Hindlimb muscle (tissue), 1 donor: ENCODE measurements at regions not wholly inside any gene's neighbourhood (a gene's known extent, or its start where the extent isn't known, plus 50 kb on each side); places are given as distances from the start of the nearest gene placed in this dataset.

Source experiments
- DNase-seq: peaks from one replicate; pipeline ENCODE4 v3.0.0-alpha.2; 2013

DNA sequence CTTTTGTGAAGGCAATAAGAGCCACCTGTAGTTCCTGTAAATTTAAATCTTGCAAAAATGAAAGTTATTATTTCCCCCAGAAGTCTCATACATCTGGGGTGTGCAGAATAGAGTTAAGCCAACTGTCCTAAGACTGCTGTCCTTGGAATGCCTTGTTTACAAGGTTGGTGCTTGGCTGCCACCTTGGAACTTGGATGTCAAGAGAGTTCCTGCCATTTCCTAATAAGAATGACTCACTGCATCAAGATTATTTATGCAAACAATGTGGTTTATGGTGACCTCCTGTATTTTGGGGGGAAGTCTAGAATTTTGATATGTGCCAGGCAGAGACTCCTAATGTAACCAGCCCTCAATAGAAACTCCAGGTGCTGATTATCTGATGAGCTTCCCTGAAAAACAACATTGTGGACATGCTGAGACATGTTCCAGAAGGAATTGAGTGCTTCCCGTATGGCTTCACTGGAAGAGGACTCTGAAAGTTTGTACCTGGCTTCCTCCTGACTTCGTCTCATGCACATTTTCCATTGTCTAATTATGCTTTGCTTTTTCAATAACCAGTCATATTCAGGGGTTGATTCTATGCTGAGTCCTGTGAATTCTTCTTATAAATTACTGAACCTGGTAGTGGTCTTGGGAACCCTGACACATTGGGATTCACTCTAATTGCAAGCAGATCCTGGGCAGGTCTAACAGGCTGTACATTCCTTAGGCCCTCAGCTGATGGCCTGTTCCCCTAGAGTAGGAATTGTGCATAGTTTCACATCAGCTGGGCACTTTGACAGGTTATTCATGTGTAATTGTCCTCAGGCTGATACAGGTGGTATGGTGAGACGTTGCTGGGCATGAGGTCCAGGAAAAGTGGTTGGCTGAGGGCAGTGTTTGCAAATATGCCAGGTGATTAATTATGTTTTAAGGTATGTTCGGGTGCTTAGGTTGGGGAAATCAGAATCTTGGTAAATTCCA is 1370.7 kb upstream of the TMEM132C start:
- no peak for DNase-seq

DNA sequence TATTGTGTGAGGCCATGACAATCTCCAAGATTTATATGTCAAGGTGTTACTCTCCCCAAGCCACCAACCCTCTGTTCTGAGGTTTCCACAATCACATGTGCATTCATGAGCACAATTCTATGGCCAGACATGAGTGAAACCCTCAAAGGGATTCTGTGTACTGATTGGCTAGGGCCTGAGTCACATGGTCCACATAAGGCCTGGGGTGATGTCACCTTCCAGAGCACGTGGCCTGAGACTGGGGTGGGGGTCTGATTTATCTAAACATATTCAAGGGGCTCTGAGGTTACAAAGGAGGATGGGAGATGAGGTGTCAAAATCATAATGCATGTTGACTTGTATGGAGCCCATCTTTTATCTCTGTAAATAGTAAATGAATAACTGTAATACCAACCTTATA is 1369.9 kb upstream of the TMEM132C start:
- no peak for DNase-seq

DNA sequence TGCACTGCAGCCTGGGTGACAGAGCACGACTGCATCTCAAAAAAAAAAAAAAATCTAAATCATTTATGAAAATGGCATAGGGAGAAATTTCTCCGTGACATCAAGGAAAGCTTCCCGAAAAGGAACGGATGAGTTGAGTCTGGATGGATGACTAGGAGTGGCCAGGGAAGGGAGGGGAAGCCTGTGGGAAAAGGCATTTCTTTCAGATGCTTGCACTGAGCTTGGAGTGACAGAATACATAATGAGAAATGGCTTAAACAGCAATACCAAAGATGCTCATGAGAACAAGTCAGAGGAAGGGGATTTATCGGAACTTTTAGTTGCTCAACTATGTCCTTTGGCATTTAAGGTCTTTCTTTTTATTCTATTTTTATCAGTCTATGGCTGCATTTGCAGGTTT is 1369.2 kb upstream of the TMEM132C start:
- DNase-seq: no peak

GRCh38 chr12:126898562-126898961 is 1368.4 kb upstream of the TMEM132C start:
- no peak for DNase-seq

DNA sequence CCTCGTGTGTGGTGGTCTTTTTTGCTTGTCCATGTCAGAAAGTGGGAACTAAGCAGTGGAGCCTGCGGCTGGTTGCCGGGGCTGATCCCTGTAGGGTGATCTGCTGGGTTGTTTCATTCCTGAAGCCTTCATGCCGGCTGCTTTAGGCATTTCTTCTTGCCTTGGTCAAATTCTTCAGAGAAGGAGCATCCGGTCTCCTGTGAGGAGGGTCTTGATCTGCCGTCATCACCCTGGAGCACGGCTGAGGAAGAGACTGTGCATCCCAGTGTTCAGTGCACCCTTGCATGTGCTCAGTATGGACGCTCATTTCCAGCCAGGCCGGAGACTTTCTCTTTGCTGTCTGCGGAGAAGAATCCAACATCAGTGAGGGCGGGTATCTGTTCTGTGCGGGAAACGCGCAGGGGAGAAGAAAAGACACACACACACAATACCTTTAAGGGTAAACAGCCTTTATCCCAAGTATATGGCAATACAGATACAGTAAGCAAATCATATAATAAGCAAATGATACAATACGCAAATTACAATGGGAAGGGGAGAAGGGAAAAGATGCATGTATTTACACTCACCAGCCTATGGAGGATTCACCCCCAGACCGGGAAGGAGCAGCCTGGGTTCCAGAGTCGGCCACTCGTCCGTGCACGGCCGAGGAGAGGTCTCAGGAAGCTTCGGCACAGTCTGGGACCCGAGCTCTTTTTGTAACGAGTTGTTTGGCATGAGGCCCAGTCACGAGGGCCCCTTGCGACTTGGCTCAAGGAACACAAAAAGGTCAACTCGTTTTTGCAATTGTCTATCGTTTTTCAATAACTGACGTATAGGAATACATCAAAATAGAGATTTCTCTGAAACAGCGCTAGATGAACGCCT is 1366.8 kb upstream of the TMEM132C start:
- DNase-seq: no peak

GRCh38 chr12:126903027-126903876 is 1363.7 kb upstream of the TMEM132C start:
- DNase-seq: no peak

GRCh38 chr12:126905752-126906151 is 1361.2 kb upstream of the TMEM132C start:
- DNase-seq: no peak

- no peak for DNase-seq
These were observed 1358.8 kb upstream of the TMEM132C start for GRCh38 chr12:126907900-126908764.

GRCh38 chr12:126908765-126909142 is 1358.2 kb upstream of the TMEM132C start:
- DNase-seq: no peak

DNA sequence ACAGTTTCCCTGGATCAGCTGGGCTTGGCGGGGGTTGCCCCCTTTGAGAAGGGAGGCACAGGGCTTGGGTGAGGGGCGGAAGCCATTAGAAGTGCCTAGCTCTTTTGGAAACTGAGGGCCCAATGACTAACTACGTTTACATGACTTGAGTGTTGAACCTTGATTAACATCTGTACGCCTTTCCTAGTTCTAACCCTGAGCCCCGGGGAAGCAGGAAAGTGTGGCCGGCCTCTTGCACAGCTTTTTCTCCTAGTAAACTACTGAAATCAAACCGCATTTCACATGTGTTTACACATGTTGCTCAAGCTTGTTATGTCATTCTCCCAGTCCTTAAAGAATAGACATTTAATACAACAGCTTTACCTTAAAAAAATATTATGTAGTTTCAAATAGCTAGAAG is 1356.4 kb upstream of the TMEM132C start:
- no peak for DNase-seq

- no peak for DNase-seq
These were observed 1354.9 kb upstream of the TMEM132C start for GRCh38 chr12:126912111-126912510.

GRCh38 chr12:126914170-126914793 is 1352.7 kb upstream of the TMEM132C start:
- no peak for DNase-seq

DNA sequence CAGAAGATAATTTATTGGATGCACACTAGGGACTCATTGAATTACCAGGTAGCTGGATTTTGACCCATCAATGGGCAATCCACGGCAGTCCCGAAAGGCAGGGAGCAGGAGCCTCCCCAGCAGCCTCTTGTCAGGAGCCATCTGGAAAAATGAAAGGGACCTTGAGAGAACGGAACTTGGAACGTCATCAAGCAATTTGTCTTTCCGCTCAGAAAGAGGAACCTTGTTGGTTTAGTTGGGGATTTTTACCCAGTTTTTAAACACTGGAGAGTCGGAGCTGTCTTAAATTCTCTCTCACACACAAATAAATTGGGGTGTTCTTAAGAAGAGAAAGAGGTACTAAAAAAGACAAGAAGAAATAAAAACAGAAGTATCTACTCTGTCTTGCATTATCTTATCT is 1351.7 kb upstream of the TMEM132C start:
- no peak for DNase-seq

DNA sequence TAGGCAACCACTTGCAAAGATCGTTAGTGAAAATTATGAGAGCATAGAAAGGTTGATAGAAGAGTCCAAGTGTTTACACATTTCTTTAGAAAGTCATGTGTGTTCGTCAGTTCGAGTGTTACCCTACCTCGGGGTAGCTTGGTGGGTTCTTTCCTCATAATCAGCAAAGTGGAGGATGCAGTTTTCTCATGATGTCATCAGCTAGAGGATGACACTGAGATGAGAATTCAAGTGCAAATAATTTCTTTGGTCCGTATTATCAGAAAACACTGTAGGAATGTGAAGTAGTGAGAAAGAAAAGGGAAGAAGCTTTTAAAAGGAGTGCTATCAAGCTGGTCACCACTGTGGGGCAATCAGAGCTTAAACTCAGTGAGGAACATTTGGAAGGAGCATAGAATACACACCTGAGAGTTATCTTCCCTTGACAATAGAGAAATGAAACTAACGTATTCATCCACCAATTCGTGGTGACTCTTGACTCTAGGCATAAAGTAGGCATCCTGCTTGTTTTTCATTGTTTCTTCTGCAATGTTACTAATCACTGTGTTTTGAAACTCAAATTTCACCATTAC is 1340.9 kb upstream of the TMEM132C start:
- DNase-seq: no peak

DNA sequence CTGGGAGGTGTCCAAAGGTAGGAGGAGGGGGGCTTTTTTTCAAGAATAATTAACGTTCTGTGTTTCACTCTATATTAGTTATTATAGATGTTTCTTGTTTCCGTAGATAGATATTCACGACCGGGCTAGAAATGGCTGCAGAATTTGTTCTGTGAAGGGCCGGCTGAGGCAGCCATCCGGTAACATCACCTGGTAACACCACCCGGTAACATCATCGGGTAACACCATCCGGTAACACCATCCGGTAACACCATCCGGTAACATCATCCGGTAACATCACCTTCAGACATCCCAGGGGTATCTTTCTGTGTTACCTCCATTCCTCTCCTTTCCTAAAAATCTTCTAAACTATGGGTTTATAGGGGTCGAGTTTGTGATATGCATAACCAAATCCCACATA is 1336.7 kb upstream of the TMEM132C start:
- DNase-seq: no peak

DNA sequence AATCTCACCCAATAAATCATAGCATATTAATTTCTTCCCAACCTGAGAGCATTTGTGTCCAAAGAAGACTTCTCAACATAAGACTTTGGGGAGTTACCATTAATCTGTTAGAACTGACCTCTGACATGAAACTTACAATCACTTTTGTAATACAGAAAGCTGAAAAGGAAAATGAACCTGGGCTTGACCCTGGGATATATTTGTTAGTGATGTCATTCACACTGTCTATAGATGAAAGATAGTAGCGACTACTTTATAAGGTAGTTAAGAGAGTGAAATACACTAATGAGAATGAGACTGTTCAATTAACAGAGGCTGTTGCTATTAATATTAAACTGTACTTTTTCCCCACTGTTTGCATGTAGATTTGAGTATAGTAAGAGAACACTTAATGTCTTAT is 1334.8 kb upstream of the TMEM132C start:
- DNase-seq: no peak

DNA sequence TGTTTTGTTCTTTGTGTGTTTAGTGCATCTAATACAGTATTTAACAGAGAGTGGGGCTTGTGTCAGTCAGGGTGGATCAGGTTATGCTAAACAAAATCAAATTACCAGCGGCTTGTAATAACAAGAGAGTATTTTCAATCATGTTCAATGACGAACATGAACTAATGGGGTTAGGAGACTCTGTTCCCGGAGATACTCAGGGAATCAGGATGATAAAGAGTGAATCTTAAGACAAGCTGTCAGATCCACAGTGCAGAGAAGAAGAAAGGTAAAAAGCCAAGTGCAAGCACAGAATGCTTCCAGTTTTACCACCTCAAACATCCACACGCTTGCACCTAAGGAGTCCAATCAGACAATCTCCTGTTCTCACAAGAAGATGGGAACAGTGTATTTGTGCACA is 1331.5 kb upstream of the TMEM132C start:
- no peak for DNase-seq

DNA sequence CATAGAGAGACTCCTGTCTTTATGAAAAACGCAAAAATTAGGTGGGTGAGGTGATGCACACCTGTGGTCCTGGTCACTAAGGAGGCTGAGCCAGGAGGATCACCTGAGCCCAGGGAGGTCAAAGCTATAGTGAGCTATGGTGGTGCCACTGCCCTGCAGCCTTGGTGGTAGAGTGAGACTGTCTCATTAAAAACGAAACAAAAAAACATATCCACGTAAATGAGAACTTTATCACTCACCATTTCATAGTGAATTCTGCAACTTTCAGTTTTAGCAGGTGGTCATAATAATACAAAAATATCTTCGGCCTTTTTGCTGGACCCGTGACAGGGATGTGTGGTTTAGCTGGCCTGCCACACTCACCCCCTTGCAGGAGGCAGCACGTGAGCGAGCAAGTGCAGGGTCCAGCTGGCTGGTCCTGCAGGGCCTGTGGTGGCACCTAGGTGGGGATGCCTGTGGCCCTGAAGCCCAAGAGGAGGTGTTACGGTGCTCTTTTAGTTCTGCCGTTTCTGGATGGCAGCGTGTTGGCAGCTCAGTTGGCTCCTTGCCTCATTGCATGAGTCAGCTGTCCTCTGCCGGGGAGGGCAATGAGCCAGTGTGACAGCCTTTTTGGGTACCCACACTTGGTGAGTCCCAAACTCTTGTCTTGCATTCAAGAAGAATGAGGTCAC is 1330.7 kb upstream of the TMEM132C start:
- peak; percentile 8 for DNase-seq

DNA sequence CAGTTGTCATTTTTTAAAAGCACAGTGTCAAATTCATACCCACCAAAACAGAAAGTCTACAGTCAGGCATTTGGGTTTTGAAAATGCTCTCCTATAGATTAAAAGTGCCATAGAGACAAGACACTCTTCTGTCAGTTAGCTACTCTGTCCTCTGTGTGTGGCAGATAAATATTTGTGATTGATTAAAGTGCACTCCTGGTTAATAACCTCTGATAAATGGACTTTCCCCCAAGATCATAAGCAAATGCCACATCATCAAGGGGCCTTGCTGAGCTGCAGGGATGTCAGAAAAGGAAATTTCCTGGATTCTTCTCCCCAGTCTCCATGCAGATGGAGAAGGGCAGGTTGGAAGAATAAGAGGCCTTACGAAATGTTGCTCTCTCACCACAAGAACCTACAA is 1329.5 kb upstream of the TMEM132C start:
- DNase-seq: no peak

- no peak for DNase-seq
These were observed 1322.3 kb upstream of the TMEM132C start for GRCh38 chr12:126944684-126945083.
